SKM-1 (cell line): ENCODE measurements at regions not wholly inside any gene's neighbourhood (a gene's known extent, or its start where the extent isn't known, plus 50 kb on each side); places are given as distances from the start of the nearest gene placed in this dataset.

ENCODE experiments used
- DNase-seq: peaks from one replicate; lab custom pipeline; 2025; ENCODE audit not compliant: unreplicated experiment; lab: John Stamatoyannopoulos, UW

DNA sequence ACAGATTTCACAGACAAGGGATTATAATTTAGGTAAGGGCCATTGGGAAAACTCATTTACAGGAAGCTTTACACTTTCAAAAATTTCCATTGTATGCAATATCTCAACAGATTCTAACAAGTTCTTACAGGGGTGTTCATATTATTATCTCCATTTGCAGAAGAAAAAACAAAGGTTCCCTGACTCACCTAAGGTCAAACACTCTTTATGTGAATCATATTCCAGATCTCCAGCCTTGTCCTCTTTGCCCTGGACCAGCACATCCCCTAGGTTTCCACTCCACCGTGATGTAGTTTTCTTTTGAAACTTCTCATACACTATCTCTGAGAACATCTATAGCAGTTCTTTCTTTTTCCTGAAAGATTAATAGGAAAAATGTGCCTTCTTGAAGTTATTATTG lies 96.4 kb upstream of the HS3ST1 start:
- no peak for DNase-seq

- no peak for DNase-seq
Measured at GRCh38 chr4:11518754-11519153, 90.1 kb upstream of the HS3ST1 start.

- no peak for DNase-seq
Measured at GRCh38 chr4:11514779-11515419, 86.2 kb upstream of the HS3ST1 start.

GRCh38 chr4:11514003-11514402 lies 85.3 kb upstream of the HS3ST1 start:
- DNase-seq, result no peak

GRCh38 chr4:11512871-11513270 lies 84.2 kb upstream of the HS3ST1 start:
- no peak for DNase-seq

GRCh38 chr4:11511321-11511720 lies 82.6 kb upstream of the HS3ST1 start:
- no peak for DNase-seq

GRCh38 chr4:11507920-11508319 lies 79.2 kb upstream of the HS3ST1 start:
- no peak for DNase-seq

GRCh38 chr4:11506194-11506593 lies 77.5 kb upstream of the HS3ST1 start:
- no peak for DNase-seq

- DNase-seq, result no peak
Measured at GRCh38 chr4:11505221-11505971, 76.7 kb upstream of the HS3ST1 start.

DNA sequence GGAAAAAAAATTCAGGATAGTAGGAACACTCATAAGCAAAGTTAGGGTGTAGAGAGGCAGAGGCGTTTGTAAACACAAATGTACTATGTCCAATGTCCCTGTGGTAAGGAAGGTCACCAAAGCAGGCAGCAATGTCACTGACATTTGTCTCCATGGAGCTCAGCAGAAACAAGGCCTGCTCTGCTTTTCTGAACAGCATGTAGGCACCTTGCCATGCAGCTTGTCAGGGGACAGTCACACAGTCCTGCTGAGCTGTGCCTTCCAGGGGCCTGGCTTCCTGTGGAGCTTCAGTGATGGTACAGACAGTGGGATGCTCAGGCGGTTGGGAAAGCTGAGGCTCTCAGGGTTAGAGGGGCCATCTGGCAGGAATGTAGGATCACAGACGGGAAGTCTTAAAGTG lies 74.5 kb upstream of the HS3ST1 start:
- no peak for DNase-seq

DNA sequence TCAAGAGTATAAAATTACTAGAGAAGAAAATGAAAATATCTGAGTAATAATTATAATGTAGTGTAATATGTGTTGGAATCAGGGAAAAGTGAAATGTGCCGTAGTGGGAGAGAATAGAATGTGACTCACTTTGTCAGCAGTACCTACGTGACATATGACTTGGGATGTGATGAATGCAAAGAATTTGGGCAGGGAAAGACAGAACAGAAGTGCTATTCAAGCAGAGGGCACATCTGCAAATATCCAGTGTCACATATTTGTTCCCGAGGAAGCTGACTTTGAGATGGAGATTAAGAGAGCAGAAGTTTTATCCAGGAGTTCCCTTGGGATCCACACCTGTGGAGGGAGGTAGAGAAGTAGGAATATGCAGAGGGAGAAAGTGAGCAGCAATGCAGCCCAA lies 69.3 kb upstream of the HS3ST1 start:
- DNase-seq, result no peak

- DNase-seq, result no peak
Measured at GRCh38 chr4:11497212-11497806, 68.6 kb upstream of the HS3ST1 start.

- no peak for DNase-seq
Measured at GRCh38 chr4:11496351-11496829, 67.7 kb upstream of the HS3ST1 start.

GRCh38 chr4:11495818-11496217 lies 67.1 kb upstream of the HS3ST1 start:
- no peak for DNase-seq

GRCh38 chr4:11495291-11495690 lies 66.6 kb upstream of the HS3ST1 start:
- DNase-seq, result no peak

- DNase-seq, result no peak
Measured at GRCh38 chr4:11494232-11494631, 65.5 kb upstream of the HS3ST1 start.

DNA sequence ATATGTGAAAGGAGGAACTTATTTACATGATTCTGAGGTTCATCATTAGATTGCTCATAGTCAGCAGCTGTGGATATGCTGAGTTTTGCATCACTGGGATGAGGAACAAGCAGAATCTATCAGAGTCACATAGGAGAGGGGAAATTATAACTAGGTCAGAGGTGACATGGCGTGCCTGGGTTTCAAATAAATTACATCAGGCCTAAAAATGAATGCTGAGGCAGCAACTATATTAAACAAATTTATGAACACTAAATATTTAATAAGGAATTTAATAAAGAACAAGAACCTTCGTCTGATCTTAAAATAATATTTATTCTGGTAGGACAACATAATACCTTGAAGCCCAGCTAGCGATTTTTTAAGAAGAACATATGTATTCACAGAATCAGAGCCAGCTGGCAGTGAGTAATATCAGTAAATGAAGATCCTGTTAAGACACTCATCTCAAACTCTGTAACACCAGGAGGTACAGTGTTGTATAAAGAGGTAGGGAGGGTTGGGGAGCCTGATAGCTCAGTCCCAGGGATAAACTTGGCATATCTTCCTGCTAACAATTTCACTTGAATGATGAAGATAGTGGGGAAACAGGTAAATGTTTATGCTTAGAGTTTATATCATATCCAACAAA lies 60.9 kb upstream of the HS3ST1 start:
- no peak for DNase-seq

DNA sequence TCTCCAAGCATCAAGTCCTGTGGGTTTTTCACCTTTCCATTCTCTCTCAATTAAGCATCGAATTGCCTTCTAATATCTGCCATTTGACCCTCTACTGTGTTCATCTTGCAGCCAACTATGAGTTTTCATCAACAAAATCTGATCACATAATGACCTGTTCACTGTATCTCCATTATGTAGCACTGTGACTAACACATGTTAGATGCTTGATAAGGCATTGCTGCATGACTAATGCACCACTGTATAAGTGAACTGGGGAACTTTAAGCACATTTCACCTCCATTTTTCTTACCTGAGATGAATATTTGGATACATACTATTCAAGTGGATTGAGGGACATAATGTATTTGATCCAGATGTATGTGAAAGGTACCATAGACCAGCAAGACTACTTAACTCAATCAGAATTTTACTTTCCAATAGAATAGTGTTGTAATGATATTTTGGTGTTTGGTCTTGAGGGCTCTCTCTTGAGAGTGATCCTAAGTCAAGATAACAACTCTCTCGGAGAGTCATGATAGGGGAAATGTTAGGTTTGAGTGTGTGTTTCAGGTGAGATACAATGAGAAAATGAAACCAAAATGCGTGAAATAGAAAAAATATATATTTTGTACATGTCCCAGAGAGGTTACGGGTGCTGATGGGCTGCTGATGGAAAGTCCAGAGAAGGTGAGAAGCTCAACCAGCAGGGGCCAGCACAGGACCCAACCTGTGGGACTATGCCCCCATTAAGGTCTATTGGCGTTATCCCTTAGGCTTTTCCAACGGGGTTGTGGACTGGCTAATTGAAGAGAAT lies 60.2 kb upstream of the HS3ST1 start:
- DNase-seq, result no peak

- DNase-seq, result no peak
Measured at GRCh38 chr4:11487868-11488544, 59.3 kb upstream of the HS3ST1 start.

DNA sequence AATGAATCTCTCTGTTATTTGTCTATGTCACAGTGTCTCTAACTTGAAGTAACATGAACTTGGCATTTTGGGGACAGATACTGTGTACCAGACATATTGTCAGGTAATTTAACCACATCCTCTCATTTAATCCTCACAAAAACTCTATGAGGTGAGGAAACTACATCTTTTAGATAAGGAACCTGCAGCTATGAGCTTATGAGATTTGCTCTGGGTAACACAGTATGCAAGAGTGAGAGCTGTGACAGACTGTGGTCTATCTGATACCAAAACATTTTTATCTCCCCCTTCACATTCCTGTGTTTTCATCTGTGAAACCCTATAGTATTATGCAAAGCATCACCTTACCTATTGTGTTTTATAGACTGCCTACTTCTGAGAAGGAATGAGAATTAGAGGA lies 58.4 kb upstream of the HS3ST1 start:
- no peak for DNase-seq
